RPMI8226 (cell line): ENCODE measurements at regions not wholly inside any gene's neighbourhood (a gene's known extent, or its start where the extent isn't known, plus 50 kb on each side); places are given as distances from the start of the nearest gene placed in this dataset.

Source experiments
- DNase-seq: peaks from one replicate; pipeline ENCODE4 v3.0.0-alpha.2; 2015

DNA sequence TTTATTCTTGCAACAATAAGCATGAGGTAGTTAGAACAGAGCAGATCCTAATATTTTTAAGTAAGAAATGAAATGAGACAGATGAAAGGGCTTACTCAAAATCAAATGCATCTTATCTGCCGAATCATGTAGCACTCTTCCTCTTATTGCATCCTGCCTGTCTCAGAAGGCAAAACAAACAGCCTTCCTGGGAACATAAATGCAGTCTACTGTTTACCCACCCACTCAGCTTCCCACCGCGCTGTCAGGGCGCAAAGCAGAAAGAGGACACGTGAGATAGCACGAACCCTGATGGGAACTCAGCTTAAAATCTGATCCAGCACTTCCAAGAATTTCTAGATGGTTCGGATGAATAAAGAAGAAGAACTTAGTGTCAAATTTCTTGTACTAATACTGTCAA, 114.4 kb upstream of the CDK1 start:
- DNase-seq, result no peak

DNA sequence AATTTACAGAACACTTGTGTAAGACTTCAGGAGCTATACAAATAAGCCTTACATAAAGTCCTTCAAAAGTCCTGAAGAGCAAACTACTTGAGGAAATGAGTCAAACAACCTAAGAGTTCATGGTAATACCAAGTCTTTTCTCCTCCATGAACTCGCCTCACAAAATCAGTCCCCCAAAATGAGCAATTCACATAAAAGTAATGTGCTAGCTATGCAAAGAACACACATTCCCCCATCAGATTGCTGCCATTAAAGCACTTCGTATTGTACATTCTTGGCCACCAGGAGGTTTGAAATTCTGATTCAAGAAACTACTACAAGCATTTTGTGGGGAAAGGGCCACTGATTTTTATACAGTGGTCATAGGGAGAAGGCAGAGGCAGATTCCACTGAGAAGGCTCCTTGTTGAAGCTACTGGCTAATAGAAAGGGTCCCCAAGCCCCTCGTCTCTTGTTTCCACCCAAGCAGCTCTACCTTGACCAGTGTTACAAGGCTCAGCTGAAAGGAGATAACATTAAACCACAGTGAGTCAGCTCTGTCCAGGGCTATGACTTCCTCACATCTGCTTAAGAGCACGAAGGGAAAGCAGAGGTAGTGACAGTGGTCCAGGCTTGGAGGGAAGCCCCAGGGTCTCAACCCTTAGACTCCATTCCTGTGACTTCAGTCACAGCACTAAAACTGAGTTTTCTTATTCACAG, 115.2 kb upstream of the CDK1 start:
- DNase-seq, result no peak

DNA sequence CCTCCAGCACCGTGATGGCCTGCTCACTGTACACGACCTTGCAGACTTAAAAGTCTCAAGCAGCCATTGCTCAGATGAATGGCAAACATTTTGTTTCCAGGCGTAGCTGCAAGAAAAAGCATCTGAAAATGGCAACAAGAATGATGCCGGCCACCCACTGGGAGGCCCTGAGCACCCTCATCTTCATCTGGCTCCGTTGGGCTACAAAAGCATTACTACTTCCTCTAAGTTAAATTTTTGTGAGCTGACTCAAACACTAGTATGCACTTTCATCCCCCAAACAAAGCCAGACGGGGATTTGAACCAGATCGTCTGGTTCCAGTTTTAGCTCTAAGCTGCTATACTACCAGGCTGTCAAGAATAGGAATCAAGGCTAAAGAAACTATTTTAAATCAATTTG, 116.6 kb upstream of the CDK1 start:
- no peak for DNase-seq

DNA sequence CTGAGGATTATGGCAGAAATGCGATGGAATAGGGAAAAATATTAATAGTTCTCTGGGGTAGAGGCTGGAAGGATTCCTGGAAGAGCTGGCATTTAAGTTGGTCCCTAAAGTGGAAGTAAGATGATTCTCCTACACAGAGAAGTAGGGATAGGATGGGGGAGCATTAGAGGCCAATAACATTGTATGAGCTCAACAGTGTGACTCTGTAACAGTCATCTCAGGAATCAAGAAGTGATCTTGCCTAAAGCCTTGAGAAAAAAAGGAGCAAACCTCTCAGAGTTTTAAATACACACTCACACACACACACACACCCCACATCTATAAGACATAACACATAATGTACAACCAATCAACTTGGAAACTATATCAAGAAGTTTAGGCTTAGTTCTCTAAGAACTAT, 117.7 kb upstream of the CDK1 start:
- no peak for DNase-seq

DNA sequence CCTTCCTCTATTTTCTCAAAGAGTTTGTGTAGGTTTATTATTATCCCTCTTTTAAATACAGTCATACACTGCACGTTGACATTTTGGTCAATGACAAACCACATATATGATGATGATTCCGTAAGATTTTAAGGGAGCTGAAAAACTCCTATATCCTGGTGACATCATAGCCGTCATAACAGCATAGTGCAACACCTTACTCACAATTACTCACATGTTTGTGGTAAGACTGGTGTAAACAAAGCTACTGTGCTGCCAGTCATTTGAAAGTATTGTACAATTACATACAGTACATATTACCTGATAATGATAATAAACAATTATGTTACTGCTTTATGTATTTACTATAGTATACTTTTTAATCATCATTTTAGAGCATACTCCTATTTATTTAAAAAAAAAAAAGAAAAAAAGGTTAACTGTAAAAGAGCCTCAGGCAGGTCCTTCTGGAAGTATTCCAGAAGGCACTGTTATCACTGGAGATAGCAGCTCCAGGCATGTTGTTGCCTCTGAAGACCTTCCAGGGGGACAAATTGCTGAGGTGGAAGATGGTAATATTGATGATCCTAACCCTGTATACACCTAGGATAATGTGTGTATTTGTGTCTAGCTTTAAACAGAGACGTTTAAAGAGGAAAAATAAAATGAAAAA, 123.3 kb upstream of the CDK1 start:
- no peak for DNase-seq

DNA sequence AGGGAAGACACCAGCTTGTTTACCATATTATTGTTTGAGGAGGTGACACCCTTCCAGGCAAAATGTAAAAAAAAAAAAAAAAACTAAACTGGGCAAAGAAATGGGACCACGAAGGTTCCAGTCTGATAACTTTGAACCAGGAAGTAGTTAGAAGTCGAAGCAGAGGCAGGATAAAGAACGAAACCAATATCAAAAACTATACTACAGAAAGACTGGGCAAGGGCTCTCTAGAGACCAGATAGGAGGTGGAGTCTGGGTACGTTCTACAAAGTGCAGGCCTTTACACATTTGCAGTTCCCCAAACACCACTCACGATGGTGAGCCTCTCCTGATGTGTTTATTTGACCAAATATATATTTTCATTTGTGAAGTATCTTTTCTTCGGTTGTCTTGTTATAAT, 125.7 kb upstream of the CDK1 start:
- DNase-seq, result peak; percentile 3

DNA sequence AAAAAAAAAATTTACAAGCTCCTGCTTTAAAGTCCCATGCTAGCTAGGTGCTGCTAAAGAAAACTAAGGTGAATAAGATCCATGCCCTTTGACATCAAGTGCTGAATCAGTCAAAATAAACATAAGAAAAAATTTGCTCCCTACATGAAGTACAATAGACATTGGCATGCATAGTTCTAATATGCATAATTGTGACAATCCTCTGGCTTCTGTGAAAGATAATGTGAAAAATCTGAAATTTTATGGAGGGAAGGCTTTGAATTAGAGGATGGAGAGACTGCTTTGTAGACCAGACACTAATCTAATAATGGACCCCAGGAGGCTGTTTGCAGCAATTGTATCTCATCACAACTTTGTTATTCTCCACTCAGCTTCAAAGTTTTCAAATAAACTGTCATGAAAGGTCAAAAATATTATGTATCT, 127.9 kb upstream of the CDK1 start:
- DNase-seq, result no peak

DNA sequence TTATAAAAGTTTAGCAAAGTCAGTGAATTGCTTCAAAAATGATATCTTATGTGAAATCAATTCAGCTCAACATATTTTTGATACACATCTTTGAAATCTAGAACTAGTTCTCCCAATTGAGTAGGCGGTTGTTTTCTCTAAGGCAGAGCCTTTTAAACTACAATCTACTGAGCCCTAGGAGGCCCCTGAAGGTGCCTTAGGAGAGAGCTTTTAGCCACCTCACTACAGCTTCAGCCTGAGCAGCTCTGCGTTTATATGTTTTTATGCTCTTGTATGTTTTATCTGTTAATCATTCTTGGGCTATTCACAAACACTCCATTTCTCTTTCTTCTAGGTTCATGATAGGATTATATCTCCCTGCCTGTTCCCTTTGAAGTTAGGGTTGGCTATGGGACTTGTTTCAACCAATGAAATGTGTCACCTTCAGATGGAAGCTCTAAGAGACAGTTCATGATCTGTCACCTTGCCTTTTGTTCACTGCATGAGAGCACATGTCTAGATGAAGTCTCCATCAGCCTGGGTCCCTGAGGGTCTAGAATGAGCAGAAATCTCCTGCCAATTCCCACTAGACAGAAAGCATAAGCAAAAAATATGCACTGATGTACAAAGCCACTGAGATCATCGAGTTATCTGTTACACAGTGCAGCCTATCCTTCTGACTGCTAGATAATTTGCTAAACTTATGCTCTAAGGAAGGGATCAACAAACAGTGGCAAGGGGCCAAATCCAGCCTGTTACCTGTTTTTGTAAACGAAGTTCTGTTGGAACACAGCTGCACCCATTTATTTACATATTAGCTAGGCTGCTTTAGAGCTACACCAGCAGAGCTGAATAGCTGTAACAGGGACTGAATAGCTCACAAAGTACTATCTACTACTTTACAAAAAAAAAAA, 128.5 kb upstream of the CDK1 start:
- DNase-seq, result no peak

DNA sequence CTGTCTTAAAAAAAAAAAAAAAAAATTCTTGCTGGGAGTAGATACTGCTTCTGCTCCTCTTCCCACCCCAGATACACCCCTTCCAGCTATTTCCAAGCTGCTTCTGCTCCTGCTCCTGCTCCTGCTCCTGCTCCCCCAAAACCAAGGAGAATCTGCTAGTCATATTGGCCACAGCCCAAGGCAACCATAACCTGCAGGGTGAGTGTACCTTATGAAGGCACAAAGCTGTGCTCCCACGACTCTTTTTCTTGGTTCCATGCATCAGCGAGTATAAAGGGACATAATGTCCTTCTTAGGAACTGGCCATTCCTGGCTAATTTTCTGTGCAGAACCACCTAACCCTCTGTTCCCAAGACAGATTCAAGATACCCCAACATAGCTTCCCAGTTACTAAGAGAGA, 129.5 kb upstream of the CDK1 start:
- DNase-seq, result no peak

DNA sequence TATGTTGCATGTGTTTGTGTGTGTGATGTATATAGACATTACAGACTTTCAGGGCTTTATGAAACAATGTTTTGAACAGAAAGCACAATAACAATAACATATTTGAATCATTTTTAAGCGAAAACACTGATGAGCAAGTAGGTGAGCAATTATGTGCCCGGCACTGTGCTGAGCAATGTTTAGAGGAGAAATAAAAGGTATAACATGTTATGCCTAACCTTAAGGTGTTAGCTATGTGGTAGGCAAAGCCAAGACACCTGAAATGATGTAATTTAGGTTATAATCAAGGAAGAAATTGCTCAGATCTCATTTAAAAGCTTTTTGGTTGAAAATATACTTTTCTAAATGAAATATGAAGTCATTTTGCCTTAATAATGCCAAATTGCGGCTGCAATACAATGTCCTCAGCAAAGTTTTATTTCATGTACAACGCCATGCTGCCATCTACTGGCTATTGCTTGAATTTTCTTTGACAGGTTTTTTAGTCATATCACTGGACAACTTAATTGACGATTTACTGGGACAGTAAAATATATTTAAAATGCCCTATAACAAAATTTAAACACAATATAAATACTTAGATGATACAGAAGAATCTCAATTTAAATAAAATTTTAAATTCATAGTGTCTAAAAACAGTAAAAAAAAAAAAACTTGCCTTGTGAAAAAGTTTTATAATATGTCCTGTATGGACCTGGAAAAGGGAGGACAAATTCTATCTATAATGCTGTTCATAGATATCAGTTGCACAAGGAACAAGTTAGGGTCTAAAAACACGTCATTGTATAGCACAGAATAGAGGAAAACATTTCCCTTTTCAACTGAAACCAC, 131.1 kb upstream of the CDK1 start:
- DNase-seq, result peak; percentile 58

DNA sequence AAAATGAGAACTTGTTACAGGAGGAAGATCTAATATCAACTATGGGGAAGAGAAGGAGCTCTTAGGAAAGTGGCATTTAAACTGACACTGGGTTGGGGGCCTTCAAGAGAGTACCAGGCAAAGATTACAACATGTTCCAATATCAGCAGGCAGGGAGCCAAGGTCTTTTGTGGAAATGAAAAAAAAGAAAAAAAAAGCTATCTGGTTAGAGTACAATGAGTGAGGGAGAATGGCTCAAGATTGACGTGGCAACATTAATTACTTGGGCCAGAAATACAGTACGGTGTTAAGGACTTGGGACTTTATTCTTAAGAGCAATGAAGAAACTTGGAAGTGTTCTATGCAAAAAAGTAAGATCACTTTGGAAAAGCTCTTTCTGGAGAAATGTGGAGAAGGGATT, 132.3 kb upstream of the CDK1 start:
- no peak for DNase-seq

DNA sequence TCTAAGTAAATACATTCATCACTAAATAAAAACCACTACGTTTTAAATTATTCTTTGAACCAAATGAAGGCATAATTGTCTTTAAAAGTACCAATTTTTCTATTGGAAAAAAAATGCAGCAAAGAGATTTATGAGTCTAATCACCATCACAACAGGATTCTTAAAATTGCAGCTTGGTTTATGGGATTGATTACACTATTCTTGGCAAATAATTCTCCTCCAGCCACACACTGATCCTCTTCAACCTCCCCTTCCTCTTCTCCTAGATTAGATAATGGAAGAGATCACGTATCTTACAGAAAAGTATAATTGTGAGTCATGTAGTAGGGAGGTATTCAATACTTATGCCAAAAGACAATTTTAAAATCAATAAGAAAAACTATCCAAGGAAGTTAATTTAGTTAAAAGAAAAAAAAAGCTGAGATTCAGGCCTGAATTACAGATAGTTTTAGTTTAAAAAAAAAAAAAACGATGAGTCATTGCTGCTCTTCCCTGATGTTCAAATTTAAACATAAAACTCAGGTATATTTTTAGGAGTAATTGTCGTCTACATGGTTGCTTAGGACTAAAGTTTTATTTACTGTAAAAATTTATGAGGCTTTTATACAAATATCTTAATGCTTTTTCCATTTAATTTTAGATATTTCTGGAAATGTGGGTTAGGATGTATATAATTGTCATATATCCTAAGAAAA, 133.7 kb upstream of the CDK1 start:
- no peak for DNase-seq

DNA sequence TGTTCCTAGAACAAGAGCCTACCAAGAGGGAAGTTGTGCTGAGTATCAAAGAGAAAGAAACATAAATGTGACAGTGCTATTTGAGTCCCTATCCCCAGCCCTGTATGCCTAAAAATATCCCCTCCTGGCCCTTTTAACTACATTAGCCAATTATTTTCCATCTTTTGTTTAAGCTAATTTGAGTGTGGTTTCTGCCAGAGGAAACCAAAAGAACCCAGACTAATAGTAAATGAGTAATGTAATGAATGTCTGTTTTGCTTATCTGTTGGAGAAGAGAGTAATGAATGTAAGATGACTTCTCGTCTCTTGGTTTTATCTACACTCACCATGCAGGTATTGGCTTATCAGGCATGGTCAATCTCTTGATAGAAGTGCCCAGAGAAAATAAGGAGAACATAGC, 134.4 kb upstream of the CDK1 start:
- DNase-seq, result no peak

DNA sequence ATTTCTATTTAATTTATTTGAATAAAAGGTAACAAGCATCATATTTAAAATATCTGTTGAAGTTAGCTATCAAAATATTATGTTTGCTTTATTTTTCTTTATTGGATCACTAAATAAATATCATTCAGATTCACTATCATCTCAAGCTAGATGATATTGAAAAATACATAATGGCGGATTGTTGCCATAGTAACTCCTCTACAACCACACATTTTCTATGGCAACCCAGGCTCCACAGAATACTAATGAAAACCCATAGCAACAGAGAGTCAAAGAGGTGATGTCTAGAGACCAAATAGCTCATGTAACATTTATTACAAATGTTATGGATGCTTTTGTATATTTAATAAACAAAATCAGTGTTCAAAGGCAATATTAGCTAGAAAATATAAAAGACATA, 148.9 kb upstream of the CDK1 start:
- DNase-seq, result no peak

DNA sequence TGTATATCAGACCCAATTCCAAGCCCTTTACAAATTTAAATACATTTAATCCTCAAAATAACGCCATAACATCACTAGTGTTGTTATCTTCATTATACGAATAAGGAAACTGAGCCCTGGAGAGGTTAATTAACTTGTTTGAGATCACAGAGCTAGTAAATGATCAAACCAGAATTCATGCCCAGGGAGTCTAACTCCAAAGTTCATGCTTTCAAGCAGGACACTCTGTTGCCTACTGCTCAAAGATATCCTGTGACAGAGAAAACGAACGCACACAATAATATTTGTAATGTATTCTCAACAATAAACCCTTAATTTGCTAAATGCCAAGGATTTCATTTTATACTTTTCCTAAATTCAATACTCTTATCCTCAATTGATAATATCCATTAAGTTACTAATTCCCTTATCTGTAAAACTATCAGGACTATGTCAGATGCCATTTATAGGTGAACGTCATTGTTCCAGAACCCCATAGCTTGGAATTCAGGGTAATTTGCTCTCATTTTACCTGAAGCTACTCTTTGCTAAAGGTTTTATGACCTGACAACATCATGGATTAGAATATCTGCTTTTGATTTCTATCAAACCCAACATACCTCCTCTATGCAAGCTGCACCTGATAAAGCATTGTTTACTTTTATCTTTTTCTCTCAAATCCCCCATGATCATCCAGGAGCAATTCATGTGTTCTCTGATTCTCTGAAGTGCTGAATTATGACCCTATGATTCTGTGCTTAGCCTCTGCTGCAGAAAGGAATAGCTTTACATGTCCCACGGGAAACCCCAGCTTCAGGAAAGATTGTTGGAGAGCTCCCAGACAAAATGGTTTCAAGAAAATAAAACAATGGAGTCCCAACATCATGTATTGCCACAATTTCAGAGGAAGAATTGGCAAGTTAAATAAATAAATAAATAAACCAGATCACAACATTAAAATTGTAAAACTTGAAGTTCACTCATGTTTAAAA, 150.2 kb upstream of the CDK1 start:
- DNase-seq, result no peak

DNA sequence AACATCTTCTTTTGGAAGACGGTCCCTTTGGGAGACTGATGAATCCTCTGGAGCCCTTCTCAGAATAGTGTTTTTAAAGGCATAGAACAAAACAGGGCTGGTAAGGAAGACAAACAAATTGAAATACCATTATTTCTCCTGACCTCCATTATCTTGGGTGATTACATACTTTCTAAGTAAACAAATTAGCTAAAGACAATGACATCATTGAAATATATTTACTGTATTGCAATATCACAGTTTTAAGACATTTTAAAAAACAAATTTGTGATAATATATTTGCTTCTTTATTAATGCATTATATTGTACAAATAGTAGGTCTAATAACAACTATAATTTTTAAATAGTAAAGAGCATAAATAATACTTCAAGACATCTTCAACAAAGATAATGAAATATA, 152.2 kb upstream of the CDK1 start:
- DNase-seq, result no peak

DNA sequence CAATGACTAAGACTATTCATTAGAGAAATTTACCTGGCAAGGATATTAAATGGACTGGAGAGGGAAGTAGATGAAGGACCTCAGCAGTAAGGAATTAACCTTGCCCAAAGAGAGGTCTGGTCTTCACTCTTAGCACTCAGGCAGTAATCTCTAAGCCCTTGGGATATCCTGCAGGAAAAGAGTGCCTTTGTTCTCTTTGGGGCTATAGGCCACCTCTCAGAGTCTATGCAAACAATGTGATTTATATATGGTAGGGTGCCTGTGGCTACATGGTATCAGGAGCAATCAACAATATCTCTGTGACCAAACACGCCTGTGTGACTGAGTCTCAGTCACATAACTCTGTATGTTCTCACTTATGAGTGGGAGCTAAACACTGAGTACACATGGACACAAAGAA, 154.7 kb upstream of the CDK1 start:
- no peak for DNase-seq

DNA sequence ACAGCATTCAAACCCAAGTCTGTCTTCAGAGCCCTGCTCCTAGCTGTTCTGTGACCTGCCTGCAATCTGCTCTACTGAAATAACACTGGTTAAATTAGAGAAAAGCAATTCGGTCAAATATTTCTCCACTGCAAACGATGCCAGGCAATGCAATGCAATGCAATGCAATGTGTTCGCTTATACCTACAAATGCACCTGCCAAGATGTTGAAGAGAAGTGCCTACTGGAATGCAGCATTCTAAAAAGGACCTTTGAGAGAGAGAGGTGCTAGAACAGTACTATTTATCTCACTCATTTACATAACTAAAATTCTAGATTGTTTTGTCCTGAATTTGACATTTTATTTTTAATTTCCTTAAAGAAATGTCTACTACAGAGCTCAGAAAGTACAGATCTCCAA, 157.3 kb upstream of the CDK1 start:
- DNase-seq, result no peak

DNA sequence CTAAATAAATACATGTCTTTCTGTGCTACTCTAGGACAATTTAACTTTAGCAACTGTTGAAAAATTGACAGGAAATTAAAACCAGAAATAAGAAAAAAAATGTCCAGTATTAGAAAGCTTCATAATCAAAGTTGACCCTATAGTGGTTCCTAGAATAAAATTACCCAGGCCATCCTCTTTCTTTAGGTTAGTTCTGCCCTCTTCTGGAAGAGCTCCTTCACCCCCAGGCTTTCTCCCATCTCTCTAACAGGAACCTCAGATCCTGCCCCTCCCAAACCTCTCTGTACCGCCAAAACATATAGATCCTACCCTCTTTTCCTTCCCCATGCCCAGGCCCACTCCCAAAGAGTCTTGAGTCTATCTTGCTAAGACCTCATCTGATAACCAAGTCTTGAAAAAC, 159.4 kb upstream of the CDK1 start:
- no peak for DNase-seq

DNA sequence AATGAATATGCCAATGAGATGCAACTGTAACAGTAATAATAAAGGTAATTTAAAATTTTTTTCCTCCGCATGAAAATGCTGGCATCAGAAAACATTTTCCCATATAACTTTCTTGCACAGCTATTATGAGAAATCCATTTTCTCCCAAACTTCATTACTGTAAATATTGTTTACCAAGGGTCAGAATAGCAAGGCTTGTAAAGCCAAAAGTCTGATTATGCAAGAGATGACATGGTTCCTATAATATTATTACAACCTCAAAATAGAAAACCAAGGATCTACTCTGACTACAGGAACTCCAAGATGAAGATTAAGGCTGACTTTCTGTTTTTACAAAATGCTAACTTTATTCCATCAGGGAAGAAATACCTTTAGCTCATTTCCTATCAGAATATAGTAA, 162.7 kb upstream of the CDK1 start:
- DNase-seq, result no peak

DNA sequence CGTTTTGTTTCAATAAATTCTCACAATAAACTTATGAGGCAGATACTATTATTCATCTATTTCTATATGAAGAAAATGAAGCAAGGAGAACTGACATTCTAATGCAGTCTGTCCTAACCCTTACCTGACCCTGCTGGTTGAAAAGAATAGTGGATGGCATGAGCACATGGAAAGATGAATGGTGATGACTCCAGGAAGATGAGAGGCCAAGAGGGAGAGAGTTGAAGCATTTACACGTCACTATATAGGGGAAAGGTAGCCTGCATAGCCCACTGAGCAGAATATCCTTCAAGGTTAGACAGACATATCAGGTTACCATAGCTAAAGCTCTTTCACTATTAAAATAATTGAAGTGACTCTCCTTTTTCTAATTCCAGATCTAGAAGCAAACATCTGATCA, 163.9 kb upstream of the CDK1 start:
- no peak for DNase-seq
